ENCODE measurements at regions not wholly inside any gene's neighbourhood (a gene's known extent, or its start where the extent isn't known, plus 50 kb on each side); places are given as distances from the start of the nearest gene placed in this dataset.

DNA sequence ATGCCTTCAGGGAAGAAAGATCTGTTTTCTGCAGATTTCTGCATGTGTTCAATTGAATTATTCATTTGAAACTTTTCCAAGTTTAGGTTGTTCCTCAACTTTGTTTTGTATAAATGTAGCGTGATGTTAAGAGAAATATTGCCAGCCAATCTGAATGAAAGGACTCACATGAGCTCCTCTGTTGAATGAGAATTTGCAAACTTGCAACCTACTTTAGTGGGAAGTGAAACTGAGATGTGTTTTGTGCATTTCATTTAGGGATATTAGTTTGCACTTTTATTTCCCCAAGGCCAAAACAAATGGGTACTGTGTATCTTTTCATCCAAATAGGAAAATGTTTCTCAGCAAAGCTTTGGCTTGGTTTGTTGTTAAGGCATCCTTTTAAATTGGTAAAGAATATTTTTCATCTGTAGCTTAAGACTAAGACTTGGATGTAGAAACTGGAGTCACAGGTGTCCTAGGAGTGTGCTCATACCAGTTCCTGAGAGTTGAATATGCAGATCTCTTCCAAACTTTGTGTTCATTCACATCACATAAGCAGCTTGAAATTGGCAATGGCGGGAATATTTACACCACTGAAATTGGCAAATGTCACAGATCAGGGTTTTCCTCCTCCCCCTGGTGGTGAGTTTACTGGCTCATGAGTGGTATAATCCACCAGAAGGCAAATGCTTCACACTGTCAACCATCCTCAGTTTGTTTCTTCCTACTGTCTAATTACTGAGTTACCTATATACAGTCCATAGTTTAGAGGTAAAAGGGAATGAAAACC lies 193.6 kb upstream of the BANK1 start:
- Histone ChIP-seq H3K4me2 (no peak overlapping the region), H3K4me3 (no peak overlapping the region), H3K9me3 (no peaks in the 10 kb centered on the region), H3K4me1 (peaks cover 3% of the 10 kb centered on the region; the same call in 1 of the 3 replicates), H3K27ac (no peak overlapping the region)
- DNase-seq (ENCODE audit: low read depth in 1 of 2, low spot score in 1 of 2) (no peak), FAIRE-seq (no peak), ATAC-seq (no peak)
- WGBS (ENCODE audit: missing lambda C conversion rate), result 96% methylated on average over 2 of the region's 2 CpGs
- ChIA-PET POLR2A (no interaction called here), CTCF (no interaction called here)
- no peak for TF ChIP-seq PHF8 (IDR thresholded peaks at IDR 0.05; ENCODE audit: borderline replicate concordance, low read depth)
- TF ChIP-seq, protein P1, sequence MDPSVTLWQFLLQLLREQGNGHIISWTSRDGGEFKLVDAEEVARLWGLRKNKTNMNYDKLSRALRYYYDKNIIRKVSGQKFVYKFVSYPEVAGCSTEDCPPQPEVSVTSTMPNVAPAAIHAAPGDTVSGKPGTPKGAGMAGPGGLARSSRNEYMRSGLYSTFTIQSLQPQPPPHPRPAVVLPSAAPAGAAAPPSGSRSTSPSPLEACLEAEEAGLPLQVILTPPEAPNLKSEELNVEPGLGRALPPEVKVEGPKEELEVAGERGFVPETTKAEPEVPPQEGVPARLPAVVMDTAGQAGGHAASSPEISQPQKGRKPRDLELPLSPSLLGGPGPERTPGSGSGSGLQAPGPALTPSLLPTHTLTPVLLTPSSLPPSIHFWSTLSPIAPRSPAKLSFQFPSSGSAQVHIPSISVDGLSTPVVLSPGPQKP (IDR thresholded peaks at IDR 0.05; ENCODE audit: low read depth, low read length), result no peak
- TF ChIP-seq, protein P2, sequence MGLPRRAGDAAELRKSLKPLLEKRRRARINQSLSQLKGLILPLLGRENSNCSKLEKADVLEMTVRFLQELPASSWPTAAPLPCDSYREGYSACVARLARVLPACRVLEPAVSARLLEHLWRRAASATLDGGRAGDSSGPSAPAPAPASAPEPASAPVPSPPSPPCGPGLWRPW (IDR thresholded peaks at IDR 0.05), result no peak
- no peak for TF ChIP-seq ZFP36 (IDR thresholded peaks at IDR 0.05; ENCODE audit: borderline replicate concordance, partially characterized antibody)
- TF ChIP-seq TFCP2L1 (CRISPR knock-in tag; IDR thresholded peaks at IDR 0.05), result no peak
- TF ChIP-seq EHF (CRISPR knock-in tag; IDR thresholded peaks at IDR 0.05), result no peak
- TF ChIP-seq FOXS1 (CRISPR knock-in tag; IDR thresholded peaks at IDR 0.05), result no peak
- no peak for TF ChIP-seq CEBPB (IDR thresholded peaks at IDR 0.05)
- TF ChIP-seq ESRRA (IDR thresholded peaks at IDR 0.05; ENCODE audit: borderline replicate concordance, low read length), result no peak
- no peak for TF ChIP-seq HOXA7 (CRISPR knock-in tag; IDR thresholded peaks at IDR 0.05)
- TF ChIP-seq HDAC2 (IDR thresholded peaks at IDR 0.05), result no peak
- TF ChIP-seq FOSB (CRISPR knock-in tag; IDR thresholded peaks at IDR 0.05), result no peak
- TF ChIP-seq, protein P3, sequence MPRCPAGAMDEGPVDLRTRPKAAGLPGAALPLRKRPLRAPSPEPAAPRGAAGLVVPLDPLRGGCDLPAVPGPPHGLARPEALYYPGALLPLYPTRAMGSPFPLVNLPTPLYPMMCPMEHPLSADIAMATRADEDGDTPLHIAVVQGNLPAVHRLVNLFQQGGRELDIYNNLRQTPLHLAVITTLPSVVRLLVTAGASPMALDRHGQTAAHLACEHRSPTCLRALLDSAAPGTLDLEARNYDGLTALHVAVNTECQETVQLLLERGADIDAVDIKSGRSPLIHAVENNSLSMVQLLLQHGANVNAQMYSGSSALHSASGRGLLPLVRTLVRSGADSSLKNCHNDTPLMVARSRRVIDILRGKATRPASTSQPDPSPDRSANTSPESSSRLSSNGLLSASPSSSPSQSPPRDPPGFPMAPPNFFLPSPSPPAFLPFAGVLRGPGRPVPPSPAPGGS (IDR thresholded peaks at IDR 0.05), result no peak

DNA sequence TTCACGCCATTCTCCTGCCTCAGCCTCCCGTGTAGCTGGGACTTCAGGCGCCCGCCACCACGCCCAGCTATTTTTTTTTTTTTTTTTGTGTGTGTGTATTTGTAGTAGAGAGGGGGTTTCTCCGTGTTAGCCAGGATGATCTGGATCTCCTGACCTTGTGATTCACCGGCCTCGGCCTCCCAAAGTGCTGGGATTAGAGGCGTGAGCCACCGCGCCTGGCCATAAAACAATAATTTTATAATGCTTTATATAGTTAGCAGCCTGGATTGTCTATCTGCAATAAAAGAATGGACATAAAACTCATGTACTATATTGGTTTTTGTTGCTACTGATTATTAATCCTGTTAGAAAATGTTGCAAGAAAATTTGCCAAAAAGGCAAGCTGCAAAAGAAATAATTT lies 195.9 kb upstream of the BANK1 start:
- ATAC-seq (no peak), FAIRE-seq (no peak), DNase-seq (ENCODE audit: low read depth in 1 of 2, low spot score in 1 of 2) (no peak)
- Histone ChIP-seq H3K4me1 (peaks cover 3% of the 10 kb centered on the region; the same call in 1 of the 3 replicates), H3K4me2 (no peak overlapping the region), H3K27ac (no peak overlapping the region), H3K4me3 (no peak overlapping the region), H3K9me3 (no peaks in the 10 kb centered on the region)
- TF ChIP-seq NR3C1 (IDR thresholded peaks at IDR 0.05), result no peak
- TF ChIP-seq, protein P4, sequence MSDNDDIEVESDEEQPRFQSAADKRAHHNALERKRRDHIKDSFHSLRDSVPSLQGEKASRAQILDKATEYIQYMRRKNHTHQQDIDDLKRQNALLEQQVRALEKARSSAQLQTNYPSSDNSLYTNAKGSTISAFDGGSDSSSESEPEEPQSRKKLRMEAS (IDR thresholded peaks at IDR 0.05), result no peak
- TF ChIP-seq KDM1A (IDR thresholded peaks at IDR 0.05; ENCODE audit: low read depth), result no peak
- TF ChIP-seq, protein P1 (IDR thresholded peaks at IDR 0.05; ENCODE audit: low read depth, low read length), result no peak
- no peak for TF ChIP-seq ESRRA (IDR thresholded peaks at IDR 0.05; ENCODE audit: borderline replicate concordance, low read length)
- no peak for TF ChIP-seq PHF8 (IDR thresholded peaks at IDR 0.05; ENCODE audit: borderline replicate concordance, low read depth)
- CTCF ChIA-PET, result interaction anchor here (0.7 kb wide), 1 partner anchor 266 kb away, joined by 3 read pairs; no protein-coding TSS in a partner anchor
- 91% methylated on average over 10 of the region's 11 CpGs for WGBS (ENCODE audit: missing lambda C conversion rate)
- POLR2A ChIA-PET, result no interaction called here

DNA sequence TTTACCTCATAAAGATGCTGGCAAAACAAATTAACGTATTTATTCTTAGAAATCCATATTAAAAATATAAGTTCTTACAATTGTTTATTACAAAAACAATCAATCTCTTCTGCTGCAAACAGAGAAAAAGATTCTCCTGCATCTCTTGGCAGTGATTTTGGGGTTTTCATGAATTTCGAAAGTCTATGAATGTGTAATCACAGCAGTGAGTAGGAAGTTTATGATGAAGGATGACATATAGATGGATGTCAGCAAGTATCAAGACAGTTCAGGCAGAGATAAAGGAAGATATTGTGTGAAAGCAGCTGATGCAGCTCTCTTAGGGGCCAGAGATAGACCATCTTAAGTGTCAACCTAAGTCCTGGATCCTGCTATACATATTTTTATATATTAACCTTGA lies 196.9 kb upstream of the BANK1 start:
- WGBS (ENCODE audit: missing lambda C conversion rate), result 85% methylated on average over 2 of the region's 2 CpGs
- 0 out of 3 replicates have a peak, but pooled peaks cover 3% of the 10 kb centered on the region for H3K4me1 ChIP-seq
- no peaks in the 10 kb centered on the region for H3K9me3 ChIP-seq
- DNase-seq (ENCODE audit: low read depth in 1 of 2, low spot score in 1 of 2), result no peak
- FAIRE-seq, result no peak
- ChIA-PET CTCF (no interaction called here), POLR2A (no interaction called here)
- no peak overlapping the region for H3K4me2 ChIP-seq
- ATAC-seq, result no peak
- no peak overlapping the region for H3K4me3 ChIP-seq
- no peak overlapping the region for H3K27ac ChIP-seq
- TF ChIP-seq HOXB13 (CRISPR knock-in tag; IDR thresholded peaks at IDR 0.05; ENCODE audit: low read depth) (no peak), EHMT2 (IDR thresholded peaks at IDR 0.05; ENCODE audit: low read depth) (no peak), HEYL (CRISPR knock-in tag; IDR thresholded peaks at IDR 0.05) (no peak), KDM1A (IDR thresholded peaks at IDR 0.05; ENCODE audit: low read depth) (no peak), HDAC2 (IDR thresholded peaks at IDR 0.05) (no peak), RAD21 (conservative IDR thresholded peaks at IDR 0.05 in 1 of 2, IDR thresholded peaks at IDR 0.05 in 1 of 2) (no peak), HOXA7 (CRISPR knock-in tag; IDR thresholded peaks at IDR 0.05) (no peak), TFCP2L1 (CRISPR knock-in tag; IDR thresholded peaks at IDR 0.05) (no peak), NFE2L2 (conservative IDR thresholded peaks at IDR 0.05; ENCODE audit: low read length) (no peak), CHD2 (IDR thresholded peaks at IDR 0.05; ENCODE audit: low read length, partially characterized antibody) (no peak), ZFP36 (IDR thresholded peaks at IDR 0.05; ENCODE audit: borderline replicate concordance, partially characterized antibody) (no peak), FOSL2 (IDR thresholded peaks at IDR 0.05) (no peak), FOSL2 (CRISPR knock-in tag; IDR thresholded peaks at IDR 0.05) (no peak), ZSCAN20 (CRISPR knock-in tag; IDR thresholded peaks at IDR 0.05) (no peak), PHF8 (IDR thresholded peaks at IDR 0.05; ENCODE audit: borderline replicate concordance, low read depth) (no peak)
